Left ventricle myocardium inferior (tissue), 1 donor: ENCODE measurements at regions not wholly inside any gene's neighbourhood (a gene's known extent, or its start where the extent isn't known, plus 50 kb on each side); places are given as distances from the start of the nearest gene placed in this dataset.

Experiments used
- DNase-seq: peaks from one replicate; pipeline ENCODE4 v3.0.0-alpha.2; 2020
- H3K27ac ChIP-seq: fragments of 200-600 bp; replicated peaks from 2 replicates; pipeline ENCODE4 v1.8.0; 2021
- H3K27me3 ChIP-seq: fragments of 200-600 bp; 2 replicates; pipeline ENCODE4 v1.8.0; 2021; ENCODE audit warnings: low read depth
- H3K36me3 ChIP-seq: fragments of 200-600 bp; 2 replicates; pipeline ENCODE4 v1.8.0; 2021
- H3K4me1 ChIP-seq: fragments of 200-600 bp; 2 replicates; pipeline ENCODE4 v1.8.0; 2021
- H3K4me3 ChIP-seq: fragments of 200-600 bp; 2 replicates; pipeline ENCODE4 v1.8.0; 2021; ENCODE audit warnings: mild to moderate bottlenecking, moderate library complexity
- H3K9me3 ChIP-seq: fragments of 200-600 bp; replicated peaks from 2 replicates; pipeline ENCODE4 v1.8.0; 2021
- intact Hi-C: fragments of 100-400 bp; cut with micrococcal nuclease; formaldehyde crosslinking; loops from one replicate; pipeline ENCODE4 v1.11.0; 2022
- TF ChIP-seq, protein P1 (sequence below): fragments of 200-600 bp; IDR thresholded peaks from 2 replicates; pipeline ENCODE4 v1.8.0; 2021; ENCODE audit warnings: antibody characterized with exemption, mild to moderate bottlenecking, borderline replicate concordance
- donor health status: DM: no; HTN: yes; CAD: no; lungs with severe emphysema.

DNA sequence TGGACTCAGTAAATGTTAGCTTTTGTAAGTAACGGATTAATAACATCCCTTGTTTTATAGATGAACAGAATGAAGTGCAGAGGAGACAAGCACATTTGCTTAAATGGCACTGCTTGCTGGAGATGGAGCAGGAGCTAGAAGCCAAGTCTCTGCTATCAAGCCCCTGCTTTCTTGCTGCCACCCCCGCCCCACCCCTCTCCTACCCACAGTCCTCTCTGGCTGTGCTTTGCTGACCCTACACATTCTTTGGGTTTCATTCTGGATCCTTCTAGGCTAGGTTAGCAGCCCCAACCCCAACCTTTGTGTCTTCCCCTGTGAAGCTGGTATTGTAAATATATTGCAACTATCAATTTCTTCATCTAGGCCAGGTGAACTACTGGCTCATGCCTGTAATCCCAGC, 77.5 kb upstream of the CAPZB start:
- Histone ChIP-seq H3K36me3 (no peaks in the 10 kb centered on the region), H3K27ac (peak overlapping the region; percentile 90), H3K4me1 (peaks cover 22% of the 10 kb centered on the region), H3K4me3 (peak overlapping the region; percentile 57), H3K27me3 (no peaks in the 10 kb centered on the region), H3K9me3 (no peaks in the 10 kb centered on the region)
- TF ChIP-seq, protein P1, sequence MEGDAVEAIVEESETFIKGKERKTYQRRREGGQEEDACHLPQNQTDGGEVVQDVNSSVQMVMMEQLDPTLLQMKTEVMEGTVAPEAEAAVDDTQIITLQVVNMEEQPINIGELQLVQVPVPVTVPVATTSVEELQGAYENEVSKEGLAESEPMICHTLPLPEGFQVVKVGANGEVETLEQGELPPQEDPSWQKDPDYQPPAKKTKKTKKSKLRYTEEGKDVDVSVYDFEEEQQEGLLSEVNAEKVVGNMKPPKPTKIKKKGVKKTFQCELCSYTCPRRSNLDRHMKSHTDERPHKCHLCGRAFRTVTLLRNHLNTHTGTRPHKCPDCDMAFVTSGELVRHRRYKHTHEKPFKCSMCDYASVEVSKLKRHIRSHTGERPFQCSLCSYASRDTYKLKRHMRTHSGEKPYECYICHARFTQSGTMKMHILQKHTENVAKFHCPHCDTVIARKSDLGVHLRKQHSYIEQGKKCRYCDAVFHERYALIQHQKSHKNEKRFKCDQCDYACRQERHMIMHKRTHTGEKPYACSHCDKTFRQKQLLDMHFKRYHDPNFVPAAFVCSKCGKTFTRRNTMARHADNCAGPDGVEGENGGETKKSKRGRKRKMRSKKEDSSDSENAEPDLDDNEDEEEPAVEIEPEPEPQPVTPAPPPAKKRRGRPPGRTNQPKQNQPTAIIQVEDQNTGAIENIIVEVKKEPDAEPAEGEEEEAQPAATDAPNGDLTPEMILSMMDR, result no peak
- DNase-seq, result no peak
- intact Hi-C loops, result no loop called here

DNA sequence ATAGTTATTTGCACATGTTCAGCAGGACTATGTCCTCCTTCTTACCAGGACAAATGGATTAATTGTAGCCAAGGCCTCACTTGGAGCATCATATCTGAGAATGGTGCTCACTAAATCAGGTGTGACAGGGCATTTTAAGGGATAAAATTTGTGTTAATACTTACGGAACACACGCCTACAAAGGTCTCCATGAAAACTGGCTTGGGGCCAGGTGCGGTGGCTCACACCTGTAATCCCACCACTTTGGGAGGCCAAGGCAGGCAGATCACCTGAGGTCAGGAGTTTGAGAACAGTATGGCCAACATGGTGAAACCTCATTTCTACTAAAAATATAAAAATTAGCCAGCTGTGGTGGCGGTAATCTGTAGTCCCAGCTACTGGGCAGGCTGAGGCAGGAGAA, 75.1 kb upstream of the CAPZB start:
- Histone ChIP-seq H3K9me3 (no peaks in the 10 kb centered on the region), H3K4me3 (no peak overlapping the region), H3K4me1 (peaks cover 22% of the 10 kb centered on the region), H3K27me3 (no peaks in the 10 kb centered on the region), H3K36me3 (no peaks in the 10 kb centered on the region), H3K27ac (no peak overlapping the region)
- TF ChIP-seq, protein P1, result no peak
- intact Hi-C loops, result no loop called here
- DNase-seq, result no peak

DNA sequence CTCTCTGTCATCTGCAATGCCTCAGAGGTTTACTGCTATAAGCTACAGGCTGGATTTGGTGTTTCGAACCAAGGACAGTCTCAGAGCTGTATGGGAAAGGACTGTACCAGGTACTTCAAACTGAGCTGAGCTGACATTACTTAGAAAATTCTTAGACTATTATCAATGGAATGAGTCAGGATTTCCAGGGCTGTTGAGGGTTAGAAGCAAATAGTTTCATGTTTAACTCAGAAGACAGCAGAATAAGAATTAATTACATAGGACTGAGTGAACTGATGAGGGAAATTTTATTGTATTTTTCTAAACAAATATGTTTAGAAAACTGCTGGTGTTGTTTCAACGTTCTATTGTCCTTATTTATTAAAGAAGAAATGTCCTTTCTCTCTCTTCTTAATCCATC, 74.3 kb upstream of the CAPZB start:
- Histone ChIP-seq H3K27me3 (no peaks in the 10 kb centered on the region), H3K4me1 (peaks cover 20% of the 10 kb centered on the region), H3K4me3 (no peak overlapping the region), H3K36me3 (no peaks in the 10 kb centered on the region), H3K27ac (no peak overlapping the region), H3K9me3 (no peaks in the 10 kb centered on the region)
- intact Hi-C loops, result no loop called here
- no peak for DNase-seq
- TF ChIP-seq, protein P1, result no peak

DNA sequence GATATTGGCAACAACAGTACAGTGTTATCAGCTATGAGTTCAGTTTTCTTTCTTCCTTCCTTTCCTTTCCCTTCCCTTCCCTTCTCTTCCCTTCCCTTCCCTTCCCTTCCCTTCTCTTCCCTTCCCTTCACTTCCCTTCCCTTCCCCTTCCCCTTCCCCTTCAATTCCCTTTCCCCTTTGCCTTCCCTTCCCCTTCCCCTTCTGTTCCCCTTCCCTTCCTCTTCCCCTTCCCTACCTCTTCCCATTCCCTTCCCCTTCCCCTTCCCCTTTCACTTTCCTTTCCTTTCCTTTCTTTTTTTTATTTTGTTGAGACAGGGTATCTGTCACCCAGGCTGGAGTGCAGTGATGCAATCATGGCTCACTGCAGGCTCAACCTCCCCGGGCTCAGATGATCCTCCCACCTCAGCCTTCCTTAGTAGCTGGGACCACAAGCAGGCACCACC, 72.3 kb upstream of the CAPZB start:
- intact Hi-C loops, result no loop called here
- H3K4me3 ChIP-seq, result no peak overlapping the region
- TF ChIP-seq, protein P1, result no peak

DNA sequence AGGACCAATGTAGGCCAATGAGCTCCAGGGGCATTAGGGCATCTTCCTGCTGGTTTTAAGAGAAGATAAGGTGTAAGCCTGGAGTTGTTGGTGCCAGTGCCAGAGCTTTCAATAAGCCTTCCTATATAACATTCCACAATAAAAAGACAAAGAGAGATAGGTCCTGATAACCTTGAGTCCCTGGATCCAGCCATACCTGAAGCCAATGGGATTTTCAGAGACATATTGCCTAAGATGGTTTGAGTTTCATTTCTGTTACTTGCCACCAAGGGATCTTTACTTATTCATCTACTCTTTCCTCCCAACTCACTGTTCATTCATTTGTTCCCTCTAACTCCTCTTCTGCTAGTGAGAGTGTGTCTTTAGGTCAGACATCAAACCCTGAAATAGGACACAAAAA, 68.8 kb upstream of the CAPZB start:
- DNase-seq, result no peak
- no peak overlapping the region for H3K27ac ChIP-seq
- no peaks in the 10 kb centered on the region for H3K27me3 ChIP-seq
- TF ChIP-seq, protein P1, result no peak
- peaks cover 14% of the 10 kb centered on the region for H3K9me3 ChIP-seq
- H3K4me3 ChIP-seq, result no peak overlapping the region
- peaks cover 3% of the 10 kb centered on the region for H3K4me1 ChIP-seq
- H3K36me3 ChIP-seq, result no peaks in the 10 kb centered on the region
- intact Hi-C loops, result no loop called here

More for the DNA sequence above, 72.3 kb upstream of the CAPZB start:
- Histone ChIP-seq H3K36me3 (no peaks in the 10 kb centered on the region), H3K27me3 (no peaks in the 10 kb centered on the region), H3K4me1 (no peaks in the 10 kb centered on the region), H3K27ac (no peak overlapping the region), H3K9me3 (no peaks in the 10 kb centered on the region)
- DNase-seq, result no peak
